Activated CD4-positive, alpha-beta T cell treated with anti-CD3 and anti-CD28 coated beads, Interleukin-2, amount 10 ng/mL, durations not matched to agents 7 days and 5 days (primary cell): ENCODE measurements at regions not wholly inside any gene's neighbourhood (a gene's known extent, or its start where the extent isn't known, plus 50 kb on each side); places are given as distances from the start of the nearest gene placed in this dataset.
"Not testable (repeated sequence)": the region's sequence is repeated elsewhere in the genome, so short reads cannot be mapped to it uniquely, and the experiment has no call there.

Source experiments
- CTCF ChIA-PET: fragments of 350-600 bp; sonication (Branson Sonifier 250); formaldehyde crosslinking; loops from one replicate; lab custom pipeline; 2021; ENCODE audit warnings: antibody characterized with exemption; lab: Charles Lee
- POLR2A ChIA-PET: fragments of 350-600 bp; sonication (Branson Sonifier 250); formaldehyde crosslinking; loops from one replicate; lab custom pipeline; 2021; ENCODE audit warnings: antibody characterized with exemption; lab: Charles Lee
- DNase-seq: peaks from one replicate; pipeline ENCODE4 v3.0.0-alpha.2; 2020
- H3K27ac Mint-ChIP-seq: one replicate; pipeline ENCODE4 v1.8.0; 2021; ENCODE audit warnings: mild to moderate bottlenecking, moderate library complexity, mixed read lengths
- H3K27me3 Mint-ChIP-seq: one replicate; pipeline ENCODE4 v1.8.0; 2021; ENCODE audit warnings: mixed read lengths
- H3K36me3 Mint-ChIP-seq: one replicate; pipeline ENCODE4 v1.8.0; 2021; ENCODE audit warnings: low read depth, mixed read lengths
- H3K4me1 Mint-ChIP-seq: one replicate; pipeline ENCODE4 v1.8.0; 2021; ENCODE audit warnings: mixed read lengths
- H3K4me3 Mint-ChIP-seq: one replicate; pipeline ENCODE4 v1.8.0; 2021; ENCODE audit warnings: mild to moderate bottlenecking, moderate library complexity, mixed read lengths
- H3K9me3 Mint-ChIP-seq: one replicate; pipeline ENCODE4 v1.8.0; 2021; ENCODE audit warnings: mixed read lengths

- POLR2A ChIA-PET, result no interaction called here
- CTCF ChIA-PET, result no interaction called here
- Mint-ChIP-seq H3K4me3 (no peak overlapping the region), H3K27me3 (no peaks in the 10 kb centered on the region), H3K9me3 (peaks cover 3% of the 10 kb centered on the region), H3K36me3 (no peaks in the 10 kb centered on the region), H3K27ac (no peak overlapping the region), H3K4me1 (no peaks in the 10 kb centered on the region)
- no peak for DNase-seq
Observed at GRCh38 chr7:17090751-17091150, 207.7 kb upstream of the AHR start.

- DNase-seq, result no peak
- Mint-ChIP-seq H3K27ac (no peak overlapping the region), H3K9me3 (peaks cover 3% of the 10 kb centered on the region), H3K4me3 (no peak overlapping the region), H3K4me1 (no peaks in the 10 kb centered on the region), H3K27me3 (peaks cover 2% of the 10 kb centered on the region), H3K36me3 (no peaks in the 10 kb centered on the region)
- CTCF ChIA-PET, result no interaction called here
- POLR2A ChIA-PET, result no interaction called here
Observed at GRCh38 chr7:17093461-17093860, 205.0 kb upstream of the AHR start.

GRCh38 chr7:17094963-17095574, 203.4 kb upstream of the AHR start:
- no peak overlapping the region for H3K27ac Mint-ChIP-seq
- POLR2A ChIA-PET, result no interaction called here
- H3K36me3 Mint-ChIP-seq, result no peaks in the 10 kb centered on the region
- peaks cover 3% of the 10 kb centered on the region for H3K9me3 Mint-ChIP-seq
- CTCF ChIA-PET, result no interaction called here
- H3K4me1 Mint-ChIP-seq, result no peaks in the 10 kb centered on the region
- no peak for DNase-seq
- H3K4me3 Mint-ChIP-seq, result no peak overlapping the region
- H3K27me3 Mint-ChIP-seq, result peaks cover 2% of the 10 kb centered on the region

GRCh38 chr7:17095931-17096330, 202.5 kb upstream of the AHR start:
- CTCF ChIA-PET, result no interaction called here
- DNase-seq, result no peak
- no peaks in the 10 kb centered on the region for H3K36me3 Mint-ChIP-seq
- H3K4me1 Mint-ChIP-seq, result no peaks in the 10 kb centered on the region
- no peak overlapping the region for H3K4me3 Mint-ChIP-seq
- H3K27ac Mint-ChIP-seq, result no peak overlapping the region
- peaks cover 2% of the 10 kb centered on the region for H3K27me3 Mint-ChIP-seq
- POLR2A ChIA-PET, result no interaction called here
- peaks cover 3% of the 10 kb centered on the region for H3K9me3 Mint-ChIP-seq

- ChIA-PET POLR2A (no interaction called here), CTCF (interaction anchor here (1.6 kb wide), 1 partner anchor 9 kb away, joined by 4 read pairs; no protein-coding TSS in a partner anchor)
- Mint-ChIP-seq H3K27ac (no peak overlapping the region), H3K9me3 (peaks cover 7% of the 10 kb centered on the region), H3K36me3 (no peaks in the 10 kb centered on the region), H3K4me1 (no peaks in the 10 kb centered on the region), H3K27me3 (peaks cover 2% of the 10 kb centered on the region), H3K4me3 (no peak overlapping the region)
- no peak for DNase-seq
Observed at GRCh38 chr7:17097668-17098297, 200.7 kb upstream of the AHR start.

GRCh38 chr7:17098515-17098914, 199.9 kb upstream of the AHR start:
- POLR2A ChIA-PET, result no interaction called here
- peaks cover 2% of the 10 kb centered on the region for H3K27me3 Mint-ChIP-seq
- H3K36me3 Mint-ChIP-seq, result no peaks in the 10 kb centered on the region
- H3K4me1 Mint-ChIP-seq, result no peaks in the 10 kb centered on the region
- peaks cover 7% of the 10 kb centered on the region for H3K9me3 Mint-ChIP-seq
- H3K4me3 Mint-ChIP-seq, result no peak overlapping the region
- no peak overlapping the region for H3K27ac Mint-ChIP-seq
- CTCF ChIA-PET, result no interaction called here
- no peak for DNase-seq

- POLR2A ChIA-PET, result no interaction called here
- no peak overlapping the region for H3K27ac Mint-ChIP-seq
- peaks cover 2% of the 10 kb centered on the region for H3K27me3 Mint-ChIP-seq
- CTCF ChIA-PET, result no interaction called here
- H3K9me3 Mint-ChIP-seq, result peaks cover 7% of the 10 kb centered on the region
- H3K4me3 Mint-ChIP-seq, result no peak overlapping the region
- DNase-seq, result no peak
- H3K4me1 Mint-ChIP-seq, result no peaks in the 10 kb centered on the region
- H3K36me3 Mint-ChIP-seq, result no peaks in the 10 kb centered on the region
Observed at GRCh38 chr7:17099083-17099973, 199.1 kb upstream of the AHR start.

- H3K4me3 Mint-ChIP-seq, H3K4me1 Mint-ChIP-seq, CTCF ChIA-PET, H3K27me3 Mint-ChIP-seq, POLR2A ChIA-PET, H3K27ac Mint-ChIP-seq, H3K9me3 Mint-ChIP-seq, H3K36me3 Mint-ChIP-seq, DNase-seq: not testable (repeated sequence)
Observed at GRCh38 chr7:17099974-17100509, 198.4 kb upstream of the AHR start.

GRCh38 chr7:17101207-17101696, 197.2 kb upstream of the AHR start:
- no peak for DNase-seq
- no peaks in the 10 kb centered on the region for H3K4me1 Mint-ChIP-seq
- ChIA-PET CTCF (no interaction called here), POLR2A (no interaction called here)
- H3K9me3 Mint-ChIP-seq, result peaks cover 4% of the 10 kb centered on the region
- no peaks in the 10 kb centered on the region for H3K36me3 Mint-ChIP-seq
- no peak overlapping the region for H3K27ac Mint-ChIP-seq
- H3K4me3 Mint-ChIP-seq, result no peak overlapping the region
- H3K27me3 Mint-ChIP-seq, result peaks cover 2% of the 10 kb centered on the region

GRCh38 chr7:17103170-17103569, 195.3 kb upstream of the AHR start:
- Mint-ChIP-seq H3K36me3 (no peaks in the 10 kb centered on the region), H3K4me1 (no peaks in the 10 kb centered on the region), H3K4me3 (no peak overlapping the region), H3K9me3 (peaks cover 8% of the 10 kb centered on the region), H3K27ac (no peak overlapping the region), H3K27me3 (no peaks in the 10 kb centered on the region)
- ChIA-PET POLR2A (no interaction called here), CTCF (interaction anchor here (1.0 kb wide), 1 partner anchor 41 kb away, joined by 4 read pairs; no protein-coding TSS in a partner anchor)
- no peak for DNase-seq

- no peak overlapping the region for H3K27ac Mint-ChIP-seq
- CTCF ChIA-PET, result interaction anchor here (1.0 to 1.2 kb wide), 2 partner anchors 42 to 95 kb away, joined by 3 to 4 read pairs; no protein-coding TSS in a partner anchor
- POLR2A ChIA-PET, result no interaction called here
Observed at GRCh38 chr7:17103984-17104383, 194.5 kb upstream of the AHR start.

GRCh38 chr7:17104419-17104818, 194.0 kb upstream of the AHR start:
- Mint-ChIP-seq H3K4me1 (no peaks in the 10 kb centered on the region), H3K27me3 (no peaks in the 10 kb centered on the region), H3K4me3 (no peak overlapping the region), H3K27ac (no peak overlapping the region), H3K36me3 (no peaks in the 10 kb centered on the region), H3K9me3 (peaks cover 11% of the 10 kb centered on the region)
- POLR2A ChIA-PET, result no interaction called here
- DNase-seq, result no peak
- CTCF ChIA-PET, result interaction anchor here (1.2 kb wide), 1 partner anchor 95 kb away, joined by 3 read pairs; no protein-coding TSS in a partner anchor

More at GRCh38 chr7:17103984-17104383, 194.5 kb upstream of the AHR start:
- H3K4me3 Mint-ChIP-seq, result no peak overlapping the region
- no peaks in the 10 kb centered on the region for H3K36me3 Mint-ChIP-seq
- no peaks in the 10 kb centered on the region for H3K27me3 Mint-ChIP-seq
- no peak for DNase-seq
- H3K9me3 Mint-ChIP-seq, result peaks cover 10% of the 10 kb centered on the region
- no peaks in the 10 kb centered on the region for H3K4me1 Mint-ChIP-seq
